Fibroblast of skin of right quadriceps (primary cell): ENCODE measurements at regions not wholly inside any gene's neighbourhood (a gene's known extent, or its start where the extent isn't known, plus 50 kb on each side); places are given as distances from the start of the nearest gene placed in this dataset.
A peak's percentile ranks its signal among the peaks of the same experiment; 100 is the strongest.

Experiments used
- DNase-seq: peaks from one replicate; pipeline ENCODE4 v3.0.0-alpha.2; 2013

DNA sequence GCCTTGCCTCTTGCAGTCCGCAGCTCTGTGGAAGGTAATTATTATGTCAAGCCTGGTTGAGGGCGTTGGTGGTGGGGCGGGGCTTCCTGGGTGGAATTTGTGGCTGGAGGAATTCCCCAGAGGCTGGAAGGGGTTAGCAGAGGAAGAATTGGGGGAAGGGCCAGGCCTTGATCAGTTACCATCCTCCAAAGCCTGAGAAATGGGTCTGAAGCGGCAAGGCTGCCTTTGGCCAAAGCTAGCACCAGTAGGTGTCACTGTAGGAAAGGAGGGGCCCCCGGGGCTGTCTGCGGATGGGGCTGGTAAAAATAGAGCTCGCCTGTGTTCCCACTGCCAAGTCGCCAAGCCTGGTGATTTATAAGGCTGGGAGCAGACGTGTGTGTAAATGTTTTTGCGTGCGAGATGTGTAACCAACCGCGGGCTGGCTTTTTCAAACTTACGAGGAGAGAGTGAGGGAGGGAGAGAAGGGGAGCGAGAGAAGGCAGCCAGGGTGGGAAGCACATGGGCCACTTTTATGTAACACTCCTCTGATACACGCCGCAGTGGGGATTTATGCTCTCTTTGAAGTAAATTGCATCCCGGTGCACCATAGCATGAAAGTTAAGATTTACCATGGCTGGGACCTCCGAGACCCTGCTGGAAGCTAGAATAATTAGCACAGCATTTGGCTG is 367.0 kb downstream of the BCOR start:
- DNase-seq: peak; percentile 90

DNA sequence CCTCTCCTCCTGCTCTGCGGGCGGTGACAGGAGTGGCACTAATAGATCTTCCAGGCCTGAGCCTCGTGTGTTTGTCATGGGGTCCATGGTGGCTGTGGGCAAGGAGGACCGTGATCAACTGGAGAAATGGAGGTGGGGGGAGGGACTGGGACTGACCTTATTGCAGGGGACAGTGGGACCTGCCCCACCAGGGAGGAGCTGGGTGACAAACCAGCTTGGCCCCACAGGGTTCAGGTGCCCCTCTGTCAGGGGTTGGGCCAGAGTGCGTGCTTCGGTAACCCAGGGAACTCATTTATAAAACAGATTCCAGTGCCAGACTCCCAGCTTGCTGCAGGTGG is 366.5 kb downstream of the BCOR start:
- no peak for DNase-seq

DNA sequence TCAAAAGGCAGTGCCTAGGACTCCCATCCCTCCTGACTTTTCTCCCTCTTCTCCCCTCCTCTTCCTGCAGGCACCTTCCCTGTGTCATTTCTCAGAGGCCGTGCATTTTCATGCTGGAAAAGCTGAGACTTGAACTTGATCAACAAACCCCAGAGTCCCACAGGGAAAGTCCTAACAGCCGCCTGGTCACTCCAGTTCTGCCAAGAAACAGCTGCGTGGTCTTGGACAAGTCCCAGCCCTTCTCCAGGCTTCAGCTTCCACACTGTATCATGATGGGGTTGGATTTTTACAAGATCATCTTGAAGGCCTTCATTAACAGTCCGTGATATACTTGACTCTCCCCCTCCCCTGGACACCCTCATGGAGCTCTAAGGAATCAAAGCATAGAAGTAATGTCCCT is 366.0 kb downstream of the BCOR start:
- DNase-seq: no peak

DNA sequence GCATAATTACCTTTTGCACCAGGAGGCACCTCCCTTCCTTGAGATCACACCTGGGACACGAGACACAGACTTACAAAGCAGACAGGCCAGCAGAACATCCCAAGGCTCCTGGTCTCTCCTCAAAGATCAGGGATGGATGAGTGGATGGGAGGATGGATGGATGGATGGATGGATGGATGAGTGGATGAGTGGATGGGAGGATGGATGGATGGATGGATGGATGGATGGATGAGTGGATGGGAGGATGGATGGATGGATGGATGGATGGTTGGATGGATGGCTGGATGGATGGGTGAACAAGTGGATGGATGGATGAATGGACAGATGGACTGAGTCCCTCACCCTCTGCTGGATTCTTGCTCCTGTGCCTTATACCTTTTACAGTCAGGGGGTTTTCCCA is 364.0 kb downstream of the BCOR start:
- DNase-seq: no peak

DNA sequence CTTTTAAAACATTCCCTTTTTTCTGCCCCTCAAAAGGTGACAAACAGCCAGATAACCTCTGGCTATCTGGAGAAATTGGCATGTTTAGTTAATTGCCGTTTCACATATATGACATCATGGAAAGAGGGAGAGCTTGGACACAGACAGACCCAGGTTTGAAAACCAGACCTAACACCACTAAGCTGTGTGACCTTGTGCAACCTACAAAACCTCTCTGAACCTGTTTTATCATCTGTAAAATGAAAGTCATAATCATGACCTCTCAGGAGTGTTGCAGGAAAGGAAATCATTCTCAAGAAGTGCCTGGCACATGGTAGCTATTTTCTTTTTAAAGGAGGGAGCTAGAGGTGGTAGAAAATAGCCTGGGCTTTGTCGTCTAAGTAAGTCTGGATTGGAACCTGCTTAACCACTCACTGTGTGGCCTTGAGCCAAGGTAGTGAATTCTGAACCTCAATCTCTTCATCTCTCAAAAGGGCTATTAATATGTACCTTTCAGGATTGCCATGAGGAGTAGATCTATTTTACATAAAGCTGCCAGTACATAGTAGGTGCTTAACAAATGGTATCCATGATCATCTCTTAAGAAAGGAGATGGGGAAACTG is 363.5 kb downstream of the BCOR start:
- no peak for DNase-seq

DNA sequence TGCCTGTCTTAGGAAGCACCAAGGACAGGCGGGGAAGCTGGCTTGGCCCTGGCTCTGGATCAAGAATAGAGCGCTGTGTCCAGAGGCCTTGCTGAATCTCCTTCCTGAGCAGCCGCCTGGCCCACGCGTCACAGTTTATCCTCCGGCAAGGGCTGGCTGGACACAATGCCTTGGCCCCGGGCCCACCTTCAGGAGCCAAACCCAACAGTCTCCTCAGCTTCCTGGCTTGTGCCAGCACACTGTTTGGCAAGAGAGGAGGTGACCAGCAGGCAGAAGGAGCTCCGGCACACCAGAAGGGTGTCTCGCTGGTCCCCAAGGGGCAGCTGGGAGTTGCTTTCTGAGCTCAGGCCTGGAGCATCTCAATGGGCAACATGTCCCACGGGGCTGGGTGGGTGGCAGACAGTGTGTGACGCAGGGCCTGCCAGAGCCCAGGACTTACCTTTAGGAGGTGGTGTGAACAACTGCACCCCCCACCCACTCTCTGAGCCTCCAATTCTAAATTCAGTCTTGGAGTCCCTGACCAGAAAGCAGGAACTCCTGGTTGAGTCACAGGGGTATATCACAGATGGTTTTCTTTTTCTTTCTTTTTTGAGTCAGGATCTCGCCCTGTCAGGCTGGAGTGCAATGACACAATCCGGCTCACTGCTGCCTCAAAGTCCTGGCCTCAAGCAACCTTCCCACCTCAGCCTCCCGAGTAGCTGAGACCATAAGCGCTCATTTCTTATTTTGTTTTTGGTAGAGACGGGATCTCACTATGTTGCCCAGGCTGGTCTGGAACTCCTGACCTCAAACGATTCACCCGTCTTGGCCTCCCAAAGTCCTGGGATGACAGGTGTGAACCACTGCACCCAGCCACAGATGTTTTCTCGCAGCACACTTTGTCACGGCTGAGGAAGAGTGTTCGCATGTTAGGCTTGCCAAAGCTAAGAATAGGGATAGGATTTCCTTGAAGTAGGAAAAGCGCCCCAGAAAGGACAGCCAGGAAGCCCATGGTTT is 361.2 kb downstream of the BCOR start:
- peak; percentile 43 for DNase-seq

DNA sequence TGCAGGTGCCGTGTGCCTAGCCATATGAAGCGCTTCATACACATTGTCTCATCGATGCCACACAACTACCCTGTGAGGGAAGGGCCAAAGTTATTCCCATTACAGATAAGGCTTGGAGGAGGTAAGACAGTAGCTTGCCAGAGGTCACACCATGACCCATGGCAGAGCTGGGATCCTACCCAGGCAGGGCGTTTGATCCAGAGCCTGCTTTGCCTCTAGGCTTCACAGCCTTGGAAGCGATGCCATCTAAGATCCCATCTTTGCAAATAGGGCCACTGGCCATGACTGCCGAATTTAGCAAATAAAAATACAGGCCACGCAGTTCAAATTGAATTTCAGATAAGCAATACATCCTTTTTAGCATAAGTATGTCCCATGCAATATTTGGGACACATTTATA is 358.2 kb downstream of the BCOR start:
- DNase-seq: no peak

DNA sequence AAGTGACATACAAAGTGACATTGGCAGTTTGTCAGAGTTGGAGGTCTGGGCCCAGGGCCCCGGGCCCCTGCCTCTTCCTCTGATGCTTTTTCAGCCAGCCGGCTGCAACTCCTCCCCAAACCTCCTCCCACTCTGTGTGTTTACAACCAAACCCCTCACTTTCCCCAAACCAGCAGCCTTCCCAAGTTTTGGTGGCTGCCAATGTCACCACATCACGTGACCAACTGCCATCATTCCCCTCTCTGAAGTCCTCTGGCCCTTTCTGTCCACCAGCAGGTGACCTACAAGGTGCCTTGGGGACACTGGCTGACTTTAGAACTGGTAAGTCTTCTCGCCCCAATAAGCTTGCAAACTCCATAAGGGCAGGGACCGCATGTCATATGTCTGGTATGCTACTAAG is 357.7 kb downstream of the BCOR start:
- no peak for DNase-seq

DNA sequence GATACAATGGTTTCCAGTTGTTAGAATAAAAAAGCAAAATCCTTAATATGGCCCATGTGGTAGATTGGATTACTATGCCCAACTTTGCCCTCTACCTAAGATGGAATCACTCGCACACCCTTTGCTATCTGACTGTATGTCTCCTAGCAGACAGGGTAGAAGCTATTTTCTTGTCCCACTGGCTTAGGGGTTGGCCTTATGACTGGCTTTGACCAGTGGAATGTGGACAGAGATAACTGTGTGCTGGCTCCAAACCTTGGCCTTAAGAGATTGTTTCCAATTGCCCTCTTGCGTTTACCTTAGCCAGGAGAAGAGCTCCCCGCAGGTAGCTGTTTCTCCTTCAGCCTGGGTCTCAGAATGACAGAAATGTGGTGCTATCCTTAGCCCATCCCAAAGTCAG is 355.9 kb downstream of the BCOR start:
- DNase-seq: no peak

DNA sequence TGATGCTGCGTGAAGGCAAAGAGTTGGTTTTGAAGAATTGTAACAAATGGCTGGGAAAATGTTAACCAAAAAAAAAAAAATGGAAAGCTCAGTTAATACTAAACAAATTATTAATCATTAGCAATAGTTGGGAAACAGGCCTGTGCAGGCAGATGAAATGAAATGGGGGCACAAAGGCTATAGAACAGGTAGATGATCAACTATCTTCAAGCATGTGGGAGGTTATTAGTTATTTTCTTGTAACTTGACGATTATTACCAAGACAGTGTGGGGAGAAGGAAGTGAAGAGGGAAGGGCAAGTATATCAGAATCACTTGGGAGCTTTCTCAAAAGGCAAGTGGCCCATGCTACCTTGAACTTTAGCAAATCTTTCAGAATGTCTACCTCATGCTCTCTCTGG is 351.9 kb downstream of the BCOR start:
- DNase-seq: no peak

DNA sequence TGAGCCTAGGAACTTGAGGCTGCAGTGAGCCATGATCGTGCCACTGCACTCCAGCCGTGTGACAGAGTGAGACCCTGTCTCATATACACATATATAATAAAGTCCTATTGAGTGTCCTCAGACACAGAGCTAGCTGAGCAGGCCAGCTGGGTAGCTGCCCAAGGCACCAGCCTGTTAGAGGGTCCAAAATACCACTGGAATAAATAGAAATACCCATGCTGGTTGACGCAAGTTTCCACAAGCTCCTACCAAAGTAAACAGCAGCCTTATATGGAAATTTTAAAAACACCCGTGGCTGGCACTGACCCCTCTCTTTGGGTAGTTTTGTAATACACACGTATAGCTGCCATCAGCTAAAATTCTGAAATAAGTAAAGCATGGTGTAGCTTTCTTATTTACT is 348.6 kb downstream of the BCOR start:
- DNase-seq: no peak

DNA sequence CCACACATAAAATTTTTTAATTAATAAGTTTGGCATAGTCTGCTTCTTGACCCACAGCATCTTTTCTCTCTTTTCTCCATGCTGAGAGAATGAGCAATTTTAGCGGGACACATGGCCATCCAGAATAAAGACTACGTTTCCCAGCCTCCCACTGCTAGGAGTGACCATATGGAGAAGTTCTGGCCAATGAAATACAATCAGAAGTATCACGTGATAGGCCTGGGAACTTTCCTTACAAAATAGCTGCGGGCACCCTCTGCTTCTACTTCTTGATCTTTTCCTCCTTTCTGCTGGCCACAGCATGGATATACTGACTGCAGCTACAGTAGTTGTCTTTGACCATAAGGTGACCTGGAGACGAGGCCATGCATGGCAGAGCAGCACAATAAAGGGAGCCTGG is 348.0 kb downstream of the BCOR start:
- no peak for DNase-seq

DNA sequence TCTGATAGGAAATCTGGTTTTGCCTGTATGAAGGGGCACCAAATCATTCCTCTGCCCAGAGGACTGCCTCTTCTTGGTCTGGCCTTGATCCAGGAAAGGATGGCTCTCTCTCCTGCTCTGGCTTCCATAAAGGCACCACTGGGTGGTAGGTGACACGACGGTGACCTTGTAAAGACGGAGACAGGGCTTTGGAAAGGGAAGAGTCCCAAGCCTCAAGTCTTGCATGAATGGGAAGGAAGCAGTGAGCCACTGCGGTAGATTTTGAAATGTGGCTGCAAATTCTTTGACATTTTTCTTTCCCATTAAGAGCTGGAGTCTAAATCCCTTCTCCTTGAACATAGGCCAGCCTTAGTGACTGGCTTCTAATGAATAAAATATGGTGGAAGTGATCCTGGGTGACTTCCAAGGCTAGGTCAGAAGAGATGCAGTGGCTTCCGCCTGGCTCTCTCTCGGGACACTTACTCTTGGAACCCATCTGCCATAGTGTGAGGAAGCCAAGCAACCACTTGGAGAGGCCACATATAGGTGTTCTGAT is 347.4 kb downstream of the BCOR start:
- DNase-seq: no peak

DNA sequence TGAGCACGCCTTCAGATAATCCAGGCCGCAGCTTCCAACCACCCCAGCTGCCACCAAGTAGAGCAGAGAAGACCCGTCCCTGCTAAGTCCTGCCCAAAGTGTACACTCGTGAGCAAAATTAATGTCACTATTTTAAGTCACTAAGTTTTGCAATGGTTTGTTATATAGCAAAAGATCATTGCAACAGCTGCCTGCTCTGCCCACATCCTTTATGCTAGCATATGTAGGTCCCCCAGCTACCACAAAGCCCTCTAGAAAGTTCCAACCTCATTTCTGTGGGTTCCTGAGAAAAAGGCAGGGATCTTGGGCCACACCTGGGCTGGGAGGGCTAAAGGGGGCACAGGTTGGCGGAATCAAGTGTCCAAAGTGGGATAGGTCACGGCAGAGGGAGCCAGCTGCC is 346.9 kb downstream of the BCOR start:
- no peak for DNase-seq

DNA sequence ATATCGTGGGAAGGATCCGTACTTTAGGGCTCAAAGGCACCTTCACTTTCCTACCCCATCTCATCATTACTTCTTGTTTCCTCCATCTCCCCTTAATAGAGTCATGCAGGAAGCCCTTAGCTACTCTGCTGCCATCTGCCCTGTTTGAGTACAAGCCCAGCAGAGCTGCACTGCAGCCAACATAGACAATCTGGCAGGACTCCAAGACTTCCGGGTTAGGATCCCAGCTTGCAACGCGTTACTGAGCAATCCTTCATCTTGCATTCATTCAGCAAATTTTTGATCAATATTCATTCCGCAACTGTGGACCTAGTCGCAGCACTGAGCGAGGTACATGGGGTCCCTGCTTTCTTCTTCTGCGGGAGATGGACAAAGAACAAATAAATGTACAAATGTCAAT is 344.9 kb downstream of the BCOR start:
- DNase-seq: peak; percentile 41

DNA sequence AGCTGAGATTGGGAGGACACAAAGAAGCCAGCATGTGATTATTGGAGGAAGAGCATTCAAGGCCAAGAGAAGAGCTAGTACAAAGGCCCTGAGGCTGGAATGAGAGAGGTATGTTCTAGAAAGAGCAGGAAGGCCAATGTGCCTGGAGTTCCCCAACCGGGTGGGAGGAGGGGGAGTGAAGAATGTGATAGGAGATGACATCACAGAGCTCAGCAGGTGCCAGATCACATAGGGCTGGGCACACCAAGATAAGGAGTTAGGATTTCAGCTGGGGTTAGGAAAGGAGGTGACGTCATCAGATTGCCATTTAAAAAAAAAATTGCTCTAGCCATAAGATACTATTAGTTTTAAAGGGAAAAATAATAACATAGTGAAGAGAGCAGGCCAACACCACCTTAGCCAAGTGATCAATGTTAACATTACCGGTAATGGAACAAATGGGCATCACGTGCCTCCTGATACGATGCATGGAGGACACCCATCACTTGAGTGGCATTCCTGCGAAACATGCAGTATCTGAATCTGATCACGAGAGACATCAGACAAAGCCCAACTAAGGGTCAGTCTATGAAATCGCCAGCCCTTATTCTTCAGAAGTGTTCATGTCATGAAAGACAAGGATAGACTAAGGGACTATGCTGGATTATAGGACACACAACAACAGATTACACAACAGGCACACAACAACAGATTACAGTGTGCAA is 344.3 kb downstream of the BCOR start:
- no peak for DNase-seq

DNA sequence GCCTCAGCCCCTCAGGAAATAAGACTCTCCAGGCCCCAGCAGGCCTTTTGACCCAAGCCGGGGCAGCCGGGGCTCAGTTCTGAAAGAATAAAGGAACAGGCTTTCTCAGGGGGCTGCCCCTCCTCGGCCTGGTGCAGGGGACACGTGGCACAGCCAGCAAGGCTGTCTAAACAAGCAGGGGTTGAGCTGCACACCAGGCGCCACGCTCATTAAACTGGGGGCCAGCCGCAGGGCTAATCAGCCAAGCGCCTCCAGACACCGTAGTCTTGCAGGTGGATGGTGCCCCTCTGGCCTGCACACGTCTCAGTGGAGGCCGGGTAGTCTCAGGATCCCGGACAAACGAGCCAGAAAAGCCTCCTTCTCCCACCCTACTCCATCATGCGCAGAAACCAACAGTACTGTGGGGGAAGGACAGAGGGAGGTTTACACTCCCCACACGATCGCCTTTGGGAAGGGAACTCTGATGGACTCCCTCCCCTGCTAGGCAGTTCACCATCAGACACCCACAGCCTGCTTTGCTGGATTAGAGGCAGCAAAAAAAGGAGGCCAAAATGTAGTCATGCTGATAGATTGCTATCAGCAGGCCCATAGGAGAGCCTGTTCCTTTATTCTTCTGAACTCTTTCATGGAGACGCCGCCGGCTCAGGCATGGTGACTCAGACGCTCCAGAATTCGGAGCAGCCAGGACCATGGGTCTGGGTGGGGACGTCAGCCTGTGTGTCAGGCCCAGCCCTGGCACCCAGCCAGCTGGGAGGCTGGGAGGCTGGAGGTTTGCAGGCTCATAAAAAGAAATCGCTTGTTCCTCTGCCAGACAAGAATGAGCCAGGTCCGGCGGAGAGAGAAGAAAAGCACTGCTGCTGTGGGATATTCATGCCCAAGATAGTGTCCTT is 342.4 kb downstream of the BCOR start:
- peak; percentile 97 for DNase-seq

DNA sequence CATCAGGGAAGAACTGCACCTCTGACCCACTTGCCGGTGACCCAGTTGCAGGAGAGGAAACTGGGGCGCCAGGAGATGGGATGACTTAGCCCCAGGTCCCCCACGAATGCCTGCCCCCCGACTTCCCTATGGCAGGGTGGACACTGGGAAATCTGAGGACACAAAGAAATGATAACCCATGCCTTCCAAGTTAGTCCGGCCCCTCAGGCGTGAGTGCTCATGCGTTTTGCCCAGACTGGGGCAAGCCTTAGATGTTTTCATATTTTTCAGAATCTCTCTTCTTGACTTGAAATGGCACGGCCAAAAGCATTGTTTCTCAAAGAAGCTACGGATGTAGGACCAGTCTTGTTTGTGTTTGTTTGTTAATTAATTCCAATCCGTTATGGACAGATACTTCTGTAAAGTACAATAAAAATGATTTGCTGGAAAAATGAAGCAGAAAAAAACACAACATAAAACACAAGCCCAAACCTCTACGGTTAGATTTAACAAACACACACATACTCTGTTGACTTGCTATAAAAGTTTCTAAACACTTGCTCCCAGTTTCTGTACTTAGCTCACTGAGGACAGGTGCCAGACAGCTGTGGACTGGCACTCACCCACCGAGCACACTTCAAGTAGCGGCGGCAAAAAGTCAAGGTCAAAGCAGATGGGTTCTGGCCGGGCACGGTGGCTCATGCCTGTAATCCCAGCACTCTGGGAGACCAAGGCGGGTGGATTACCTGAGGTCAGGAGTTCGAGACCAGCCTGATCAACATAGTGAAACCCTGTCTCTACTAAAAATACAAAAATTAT is 341.5 kb downstream of the BCOR start:
- DNase-seq: no peak

DNA sequence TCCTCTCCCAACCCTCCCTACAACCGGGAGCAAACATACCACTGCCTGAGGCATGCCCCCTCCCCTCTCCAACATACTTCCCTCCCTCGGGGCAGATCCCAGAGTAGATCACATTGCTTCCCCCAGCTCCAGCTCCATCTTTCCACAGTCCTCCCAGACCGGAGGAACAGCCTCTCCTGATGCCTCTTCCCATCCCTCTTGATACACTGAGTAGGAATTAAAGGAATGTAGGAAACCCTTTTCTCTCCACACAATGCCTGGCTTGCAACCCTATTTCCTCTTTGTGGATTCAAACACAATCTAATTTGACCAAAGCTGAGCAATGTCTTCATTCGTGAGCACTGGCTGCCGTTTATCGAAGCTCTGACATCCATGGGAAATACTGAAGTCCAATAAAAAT is 339.8 kb downstream of the BCOR start:
- DNase-seq: peak; percentile 82

DNA sequence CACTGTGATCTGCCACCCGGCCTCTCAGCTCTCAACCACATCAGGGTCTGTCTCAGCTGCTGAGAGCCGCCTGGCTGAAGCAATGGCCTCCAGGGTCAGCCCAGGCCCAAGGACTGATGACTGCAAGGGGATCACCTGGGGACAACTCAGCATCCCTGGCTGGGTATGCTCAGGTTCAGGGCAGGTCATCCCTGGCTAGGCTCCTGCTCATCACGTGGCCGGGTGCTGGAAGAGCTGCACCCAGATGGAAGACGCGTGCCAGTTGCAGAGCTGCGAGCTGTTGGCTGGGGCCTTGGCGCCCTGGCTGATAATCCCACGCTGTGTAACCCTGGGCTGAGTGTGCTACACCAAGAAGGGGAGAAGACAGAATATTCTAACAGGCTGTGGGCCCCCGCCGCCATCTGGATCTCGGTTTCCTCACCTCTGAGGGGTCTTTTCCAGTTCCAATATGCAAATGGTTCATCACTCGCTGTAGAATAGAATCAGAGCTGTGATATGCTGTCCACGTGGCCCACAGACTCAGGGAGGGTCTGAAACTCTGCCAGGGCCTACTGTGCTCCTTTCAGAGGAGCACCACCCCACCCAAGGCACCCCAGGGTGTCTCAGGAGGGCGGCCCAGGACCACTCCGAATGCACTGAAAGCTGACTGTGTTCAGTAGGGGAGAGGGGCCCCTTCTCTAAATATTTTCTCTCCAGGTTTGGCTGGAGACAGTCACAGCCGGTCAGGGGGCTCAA is 338.8 kb downstream of the BCOR start:
- no peak for DNase-seq
